CD4-positive, alpha-beta memory T cell (primary cell): ENCODE measurements at regions not wholly inside any gene's neighbourhood (a gene's known extent, or its start where the extent isn't known, plus 50 kb on each side); places are given as distances from the start of the nearest gene placed in this dataset.
"Not testable (repeated sequence)": the region's sequence is repeated elsewhere in the genome, so short reads cannot be mapped to it uniquely, and the experiment has no call there.

Experiments
- CTCF ChIA-PET: fragments of 350-600 bp; sonication (Branson Sonifier 250); formaldehyde crosslinking; loops from one replicate; lab custom pipeline; 2021; ENCODE audit warnings: inconsistent platforms; ENCODE audit not compliant: partially characterized antibody; lab: Charles Lee
- POLR2A ChIA-PET: fragments of 350-600 bp; sonication (Branson Sonifier 250); formaldehyde crosslinking; loops from one replicate; lab custom pipeline; 2021; ENCODE audit not compliant: partially characterized antibody; lab: Charles Lee
- DNase-seq, 5 donors: peaks; one replicate each; pipeline versions ENCODE4 v3.0.0 to v3.0.0-alpha.2; 2020 to 2022; ENCODE audit warnings: mixed read lengths in 1 of 5
- H3K27ac ChIP-seq: one replicate; pipeline ENCODE4 v1.7.0; 2013; ENCODE audit warnings: low read depth, low read length
- H3K27me3 ChIP-seq: 2 replicates; pipeline ENCODE4 v1.7.0; 2013; ENCODE audit warnings: mild to moderate bottlenecking, low read length, moderate library complexity; ENCODE audit not compliant: insufficient read depth
- H3K36me3 ChIP-seq: 2 replicates; pipeline ENCODE4 v1.7.0; 2013; ENCODE audit warnings: mild to moderate bottlenecking, low read length, moderate library complexity; ENCODE audit not compliant: insufficient read depth
- H3K4me1 ChIP-seq: 2 replicates; pipeline ENCODE4 v1.7.0; 2013; ENCODE audit warnings: mild to moderate bottlenecking, low read length, moderate library complexity; ENCODE audit not compliant: insufficient read depth
- H3K4me3 ChIP-seq, 2 donors: one replicate each; pipeline ENCODE4 v1.7.0; 2013; ENCODE audit warnings: low read length in 2 of 2, mild to moderate bottlenecking in 1 of 2
- H3K9me3 ChIP-seq, 2 donors: one replicate each; pipeline ENCODE4 v1.7.0; 2013; ENCODE audit warnings: low read length in 2 of 2, control low read depth in 1 of 2; ENCODE audit not compliant: control insufficient read depth in 1 of 2
- H3K27ac Mint-ChIP-seq, 7 donors: one replicate each; pipeline ENCODE4 v1.8.0; 2020 to 2021; ENCODE audit warnings: mixed read lengths in 7 of 7, mild to moderate bottlenecking in 6 of 7, inconsistent platforms in 3 of 7, moderate library complexity in 3 of 7
- H3K27me3 Mint-ChIP-seq, 2 donors: one replicate each; pipeline ENCODE4 v1.8.0; 2020 to 2021; ENCODE audit warnings: mixed read lengths in 2 of 2
- H3K36me3 Mint-ChIP-seq, 2 donors: one replicate each; pipeline ENCODE4 v1.8.0; 2020 to 2021; ENCODE audit warnings: mixed read lengths in 2 of 2, inconsistent platforms in 1 of 2, mild to moderate bottlenecking in 1 of 2
- H3K4me1 Mint-ChIP-seq, 4 donors: one replicate each; pipeline ENCODE4 v1.8.0; 2020 to 2021; ENCODE audit warnings: mixed read lengths in 4 of 4, mild to moderate bottlenecking in 1 of 4
- H3K4me3 Mint-ChIP-seq, 8 donors: one replicate each; pipeline ENCODE4 v1.8.0; 2020 to 2021; ENCODE audit warnings: mixed read lengths in 8 of 8, mild to moderate bottlenecking in 7 of 8, moderate library complexity in 6 of 8, inconsistent platforms in 3 of 8
- H3K9me3 Mint-ChIP-seq, 8 donors: one replicate each; pipeline ENCODE4 v1.8.0; 2020 to 2021; ENCODE audit warnings: mixed read lengths in 8 of 8, mild to moderate bottlenecking in 5 of 8, inconsistent platforms in 3 of 8, moderate library complexity in 1 of 8
- intact Hi-C: fragments of 100-400 bp; cut with micrococcal nuclease; formaldehyde crosslinking; loops from one replicate; pipeline ENCODE4 v1.15.1; 2023

GRCh38 chr6:854406-855118 is 161.6 kb upstream of the EXOC2 start:
- Histone ChIP-seq H3K27me3 (no peaks in the 10 kb centered on the region), H3K36me3 (no peaks in the 10 kb centered on the region), H3K27ac (no peak overlapping the region), H3K4me1 (no peaks in the 10 kb centered on the region), H3K9me3 (no peaks in the 10 kb centered on the region), H3K4me3 (no peak overlapping the region)
- Mint-ChIP-seq H3K4me3 (no peak overlapping the region), H3K27ac (no peak overlapping the region), H3K9me3 (peaks cover 0 to 11% (median 5%) of the 10 kb centered on the region in 8 donors), H3K36me3 (no peaks in the 10 kb centered on the region), H3K27me3 (peaks cover 5 to 6% of the 10 kb centered on the region in 2 donors), H3K4me1 (no peaks in the 10 kb centered on the region)
- CTCF ChIA-PET, result no interaction called here
- intact Hi-C loops, result no loop called here
- DNase-seq, result no peak
- POLR2A ChIA-PET, result no interaction called here

- H3K4me1 ChIP-seq, H3K9me3 Mint-ChIP-seq, intact Hi-C loops, H3K4me3 ChIP-seq, H3K9me3 ChIP-seq, H3K36me3 ChIP-seq, H3K27me3 ChIP-seq, H3K27ac ChIP-seq, H3K27me3 Mint-ChIP-seq, H3K27ac Mint-ChIP-seq, H3K4me3 Mint-ChIP-seq, H3K4me1 Mint-ChIP-seq, CTCF ChIA-PET, H3K36me3 Mint-ChIP-seq, POLR2A ChIA-PET, DNase-seq: not testable (repeated sequence)
Observed at GRCh38 chr6:852216-852615, 159.3 kb upstream of the EXOC2 start.

- H3K4me3 Mint-ChIP-seq, result no peak overlapping the region
- intact Hi-C loops, result no loop called here
- H3K4me1 Mint-ChIP-seq, result no peaks in the 10 kb centered on the region
- DNase-seq, result no peak
- H3K4me1 ChIP-seq, result no peaks in the 10 kb centered on the region
- peaks cover 9 to 12% of the 10 kb centered on the region in 2 donors for H3K27me3 Mint-ChIP-seq
- H3K4me3 ChIP-seq, result no peak overlapping the region
- H3K27me3 ChIP-seq, result no peaks in the 10 kb centered on the region
- ChIA-PET CTCF (no interaction called here), POLR2A (no interaction called here)
- H3K27ac Mint-ChIP-seq, result no peak overlapping the region
- no peaks in the 10 kb centered on the region for H3K9me3 ChIP-seq
- H3K36me3 ChIP-seq, result no peaks in the 10 kb centered on the region
- H3K27ac ChIP-seq, result no peak overlapping the region
- H3K36me3 Mint-ChIP-seq, result no peaks in the 10 kb centered on the region
- H3K9me3 Mint-ChIP-seq, result peaks cover 2 to 8% (median 5%) of the 10 kb centered on the region in 8 donors
Observed at GRCh38 chr6:849075-849506, 156.2 kb upstream of the EXOC2 start.

GRCh38 chr6:845566-845965 is 152.6 kb upstream of the EXOC2 start:
- Mint-ChIP-seq H3K9me3 (peaks cover 0 to 11% (median 4%) of the 10 kb centered on the region in 8 donors), H3K27me3 (peaks cover 13 to 30% of the 10 kb centered on the region in 2 donors), H3K27ac (no peak overlapping the region)

GRCh38 chr6:845101-845500 is 152.2 kb upstream of the EXOC2 start:
- no peaks in the 10 kb centered on the region for H3K9me3 ChIP-seq
- Mint-ChIP-seq H3K27me3 (peaks cover 15 to 32% of the 10 kb centered on the region in 2 donors), H3K4me3 (no peak overlapping the region), H3K9me3 (peaks cover 0 to 13% (median 2%) of the 10 kb centered on the region in 8 donors), H3K4me1 (no peaks in the 10 kb centered on the region), H3K27ac (no peak overlapping the region), H3K36me3 (peaks cover 2 to 3% of the 10 kb centered on the region in 2 donors)
- POLR2A ChIA-PET, result no interaction called here
- H3K4me1 ChIP-seq, result no peaks in the 10 kb centered on the region
- H3K27me3 ChIP-seq, result no peaks in the 10 kb centered on the region
- no peak overlapping the region for H3K4me3 ChIP-seq
- no peaks in the 10 kb centered on the region for H3K36me3 ChIP-seq
- intact Hi-C loops, result no loop called here
- DNase-seq, result no peak
- no peak overlapping the region for H3K27ac ChIP-seq
- CTCF ChIA-PET, result no interaction called here

More at GRCh38 chr6:845566-845965, 152.6 kb upstream of the EXOC2 start:
- no peak for DNase-seq
- intact Hi-C loops, result no loop called here
- Histone ChIP-seq H3K4me3 (no peak overlapping the region), H3K27ac (no peak overlapping the region), H3K27me3 (no peaks in the 10 kb centered on the region), H3K36me3 (no peaks in the 10 kb centered on the region), H3K4me1 (no peaks in the 10 kb centered on the region), H3K9me3 (no peaks in the 10 kb centered on the region)
- H3K4me3 Mint-ChIP-seq, result no peak overlapping the region
- H3K36me3 Mint-ChIP-seq, result peaks cover 0 to 2% of the 10 kb centered on the region in 2 donors
- POLR2A ChIA-PET, result no interaction called here
- CTCF ChIA-PET, result no interaction called here
- H3K4me1 Mint-ChIP-seq, result no peaks in the 10 kb centered on the region

- peaks cover 21 to 30% of the 10 kb centered on the region in 2 donors for H3K27me3 Mint-ChIP-seq
- POLR2A ChIA-PET, result no interaction called here
- DNase-seq, result no peak
Observed at GRCh38 chr6:842141-842540, 149.2 kb upstream of the EXOC2 start.

GRCh38 chr6:841569-841968 is 148.6 kb upstream of the EXOC2 start:
- Histone ChIP-seq H3K36me3 (no peaks in the 10 kb centered on the region), H3K4me1 (no peaks in the 10 kb centered on the region), H3K27me3 (no peaks in the 10 kb centered on the region), H3K27ac (no peak overlapping the region), H3K4me3 (no peak overlapping the region), H3K9me3 (no peaks in the 10 kb centered on the region)
- H3K4me3 Mint-ChIP-seq, result no peak overlapping the region
- peaks cover 0 to 14% (median 6%) of the 10 kb centered on the region in 8 donors for H3K9me3 Mint-ChIP-seq
- no peaks in the 10 kb centered on the region for H3K4me1 Mint-ChIP-seq
- peaks cover 21 to 30% of the 10 kb centered on the region in 2 donors for H3K27me3 Mint-ChIP-seq
- ChIA-PET POLR2A (no interaction called here), CTCF (no interaction called here)
- peaks cover 2 to 4% of the 10 kb centered on the region in 2 donors for H3K36me3 Mint-ChIP-seq
- DNase-seq, result no peak
- H3K27ac Mint-ChIP-seq, result no peak overlapping the region
- intact Hi-C loops, result no loop called here

More at GRCh38 chr6:842141-842540, 149.2 kb upstream of the EXOC2 start:
- H3K4me1 Mint-ChIP-seq, result no peaks in the 10 kb centered on the region
- Histone ChIP-seq H3K36me3 (no peaks in the 10 kb centered on the region), H3K4me3 (no peak overlapping the region), H3K4me1 (no peaks in the 10 kb centered on the region), H3K27me3 (no peaks in the 10 kb centered on the region), H3K27ac (no peak overlapping the region), H3K9me3 (no peaks in the 10 kb centered on the region)
- H3K4me3 Mint-ChIP-seq, result no peak overlapping the region
- intact Hi-C loops, result no loop called here
- peaks cover 2 to 4% of the 10 kb centered on the region in 2 donors for H3K36me3 Mint-ChIP-seq
- CTCF ChIA-PET, result no interaction called here
- peaks cover 0 to 14% (median 6%) of the 10 kb centered on the region in 8 donors for H3K9me3 Mint-ChIP-seq
- no peak overlapping the region for H3K27ac Mint-ChIP-seq
